ENCODE measurements at regions not wholly inside any gene's neighbourhood (a gene's known extent, or its start where the extent isn't known, plus 50 kb on each side); places are given as distances from the start of the nearest gene placed in this dataset.

DNA sequence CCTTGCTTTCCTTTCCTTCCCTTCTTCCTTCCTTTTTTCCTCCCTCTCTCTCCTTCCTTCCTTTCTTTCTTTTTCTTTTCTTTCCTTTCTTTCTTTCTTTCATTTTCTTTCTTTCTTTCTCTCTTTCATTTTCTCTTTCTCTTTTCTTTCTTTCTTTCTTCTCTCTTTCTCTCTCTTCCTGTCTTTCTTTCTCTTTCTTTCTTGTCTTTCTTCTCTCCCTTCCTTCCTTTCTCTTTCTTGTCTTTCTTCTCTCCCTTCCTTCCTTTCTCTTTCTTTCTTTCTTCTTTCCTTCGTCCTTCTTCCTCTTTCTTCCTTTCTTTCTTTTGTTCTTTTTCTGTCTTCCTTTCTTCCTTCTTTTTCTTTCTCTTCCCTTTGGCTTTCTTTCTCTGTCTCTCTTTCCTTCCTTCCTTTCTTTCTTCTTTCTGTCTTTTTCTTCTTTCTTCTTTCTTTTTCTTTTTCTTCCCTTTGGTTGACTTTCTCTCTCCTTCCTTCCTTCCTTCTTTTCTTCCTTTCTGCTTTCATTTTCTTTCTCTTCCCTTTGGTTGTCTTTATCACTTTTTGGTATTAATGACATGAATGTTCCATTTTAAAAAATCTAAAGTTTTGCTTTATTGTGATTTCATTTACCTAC, 496.4 kb upstream of the CBLB start:
- DNase-seq: no peak

DNA sequence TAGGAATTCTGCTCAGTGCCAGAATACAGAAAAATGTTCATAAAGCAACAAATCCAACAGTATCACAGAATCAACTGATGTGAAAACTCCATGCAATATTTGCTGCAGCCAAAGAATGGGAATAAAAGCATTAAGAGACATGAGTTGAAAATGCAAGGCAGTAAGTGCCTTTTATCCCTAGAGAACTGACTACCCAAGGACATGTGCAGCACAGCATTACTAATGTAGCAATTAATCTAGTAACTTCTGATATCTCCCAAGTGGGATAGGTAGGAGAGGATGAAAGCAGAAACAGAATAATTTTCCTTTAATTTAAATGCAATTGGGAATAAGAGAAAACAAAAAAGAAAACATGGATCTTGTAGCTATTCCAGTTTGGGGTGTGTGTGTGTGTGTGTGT, 497.5 kb upstream of the CBLB start:
- no peak for DNase-seq

GRCh38 chr3:106367496-106367895, 498.7 kb upstream of the CBLB start:
- no peak for DNase-seq

DNA sequence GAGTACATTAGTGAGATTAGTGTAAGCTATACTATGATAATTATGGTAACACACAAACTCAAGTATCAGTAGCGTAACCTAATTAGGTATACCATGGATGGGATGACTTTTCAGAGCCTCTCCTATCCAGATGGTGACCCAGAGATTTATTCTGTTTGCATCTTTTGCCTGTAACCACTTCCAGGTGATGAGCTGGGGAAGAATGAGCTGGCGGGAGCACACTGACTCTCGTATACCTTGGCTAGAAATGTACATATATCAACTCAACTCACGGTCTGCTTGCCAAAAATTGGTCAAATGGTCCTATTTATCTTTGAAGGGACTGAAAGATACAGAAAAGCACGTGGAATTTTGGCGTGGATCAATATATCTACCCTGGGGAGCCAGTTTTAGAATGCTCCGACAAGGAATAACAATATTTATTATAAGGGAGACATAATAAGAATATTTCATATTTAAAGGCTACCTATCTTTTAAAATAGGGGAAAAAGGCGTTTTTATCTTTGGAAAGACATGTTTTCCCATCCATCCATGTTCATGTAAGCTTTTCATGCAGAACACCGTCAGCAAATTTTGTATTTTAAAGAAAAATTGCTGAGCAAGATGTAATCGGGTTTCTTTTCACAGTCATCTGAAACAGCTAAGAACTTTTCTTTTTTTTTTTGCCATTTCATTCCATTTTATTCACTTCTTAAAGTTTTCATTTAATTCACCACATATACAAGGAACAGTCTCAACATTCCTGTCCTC, 502.6 kb upstream of the CBLB start:
- no peak for DNase-seq

DNA sequence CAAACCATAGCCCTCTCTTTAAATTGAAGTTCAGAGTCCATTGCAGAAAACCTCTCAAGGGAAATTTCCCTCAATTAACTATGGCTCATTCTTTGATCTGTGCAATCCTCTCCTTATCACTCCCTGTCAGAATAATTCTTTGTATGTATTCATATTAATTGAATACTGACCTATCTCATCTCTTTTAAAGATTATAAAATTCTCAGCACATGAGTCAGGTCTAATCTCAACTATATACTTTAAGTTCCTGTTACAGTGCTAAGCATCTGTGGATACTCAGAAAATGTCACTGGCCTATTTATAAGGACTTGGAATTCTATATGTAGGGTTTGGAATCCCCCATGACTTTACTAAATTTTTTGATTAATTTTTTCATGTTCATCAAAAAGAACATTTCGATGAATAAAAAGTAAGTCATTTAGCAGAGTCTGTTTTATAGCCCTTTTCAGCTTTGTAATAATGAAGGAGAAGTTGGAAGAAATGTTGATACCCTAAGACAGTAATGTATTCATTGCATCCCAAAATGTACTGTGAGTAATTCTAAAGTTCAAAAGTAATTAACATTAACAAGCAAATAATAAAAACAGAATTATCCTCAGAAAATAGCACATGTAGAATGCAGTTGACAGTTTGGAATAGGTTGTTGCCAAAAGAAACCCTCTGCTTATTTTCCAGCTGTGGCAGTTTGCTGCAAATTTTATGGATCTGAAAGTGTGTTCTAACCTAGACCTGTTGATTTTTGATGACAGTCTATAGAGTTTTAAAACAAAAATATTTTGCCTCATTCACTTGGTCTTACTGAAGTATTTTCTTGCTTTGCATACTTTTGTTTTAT, 503.4 kb upstream of the CBLB start:
- no peak for DNase-seq

GRCh38 chr3:106372806-106373190, 504.0 kb upstream of the CBLB start:
- DNase-seq: no peak

DNA sequence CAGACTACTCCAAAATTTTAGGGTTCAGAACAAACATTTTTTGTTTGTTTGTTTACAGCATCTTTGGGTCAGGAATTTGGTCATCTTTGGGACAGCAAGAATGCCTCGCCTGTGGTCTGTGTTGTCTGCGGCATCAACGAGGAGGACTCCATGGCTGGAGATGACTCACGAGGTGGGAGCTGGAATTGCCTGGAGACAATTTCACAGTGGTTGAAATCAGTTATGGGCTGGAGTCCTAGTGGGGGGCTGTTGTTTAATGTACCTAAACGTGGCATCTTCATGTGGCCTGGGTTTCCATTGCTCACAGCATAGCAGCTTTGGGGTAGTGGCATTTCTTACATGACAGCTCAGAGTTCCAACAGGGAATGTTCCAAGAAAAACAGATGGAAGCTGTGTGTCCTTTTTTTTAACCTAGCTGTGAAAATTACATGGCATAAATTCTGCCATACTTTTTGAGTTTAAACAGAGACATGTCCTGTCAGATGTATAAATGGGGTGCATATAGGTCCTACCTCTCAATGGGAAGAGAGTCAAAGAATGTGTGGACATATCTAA, 507.3 kb upstream of the CBLB start:
- DNase-seq: no peak

DNA sequence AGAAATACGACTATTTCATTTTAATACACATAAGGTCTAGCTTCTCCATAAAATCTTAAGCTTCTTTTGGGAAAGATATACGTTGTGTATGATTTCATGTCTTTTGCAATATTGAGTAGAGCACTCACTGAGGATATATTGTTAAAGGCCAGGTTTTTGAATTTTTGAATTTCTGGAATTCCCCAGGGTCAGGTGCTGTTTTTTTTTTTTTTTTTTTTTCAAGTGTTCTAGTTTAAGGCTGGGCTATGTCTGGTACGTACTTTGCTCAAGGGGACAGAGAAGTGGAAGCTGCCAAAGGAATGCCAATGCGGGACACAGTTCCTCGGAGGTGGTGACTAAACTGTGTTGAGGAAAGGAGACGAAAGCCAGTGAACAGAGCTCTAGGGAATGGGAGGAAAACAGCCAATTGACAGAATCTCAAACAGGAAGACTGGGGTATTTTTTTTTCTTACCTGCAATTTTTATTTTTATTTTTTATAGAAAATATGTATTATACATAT, 510.5 kb upstream of the CBLB start:
- DNase-seq: no peak

DNA sequence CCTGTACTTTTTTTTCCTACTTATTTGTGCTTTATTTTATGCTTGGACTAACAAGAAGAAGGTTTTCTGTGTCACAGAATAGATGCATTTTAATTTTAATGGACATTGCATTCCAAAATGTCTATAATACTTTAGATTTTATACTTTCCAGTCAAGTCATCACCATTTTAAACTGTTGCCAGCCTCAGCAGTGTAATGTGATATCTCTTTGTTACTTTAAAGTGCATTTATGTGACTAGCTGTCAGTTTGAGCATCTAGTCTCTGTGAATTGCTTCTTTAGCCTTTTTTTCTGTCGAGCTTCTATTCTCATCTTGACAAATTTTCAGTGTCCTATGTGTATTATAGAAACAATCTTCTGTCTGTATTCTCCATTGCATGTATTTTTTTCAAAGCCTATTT, 511.4 kb upstream of the CBLB start:
- DNase-seq: no peak

DNA sequence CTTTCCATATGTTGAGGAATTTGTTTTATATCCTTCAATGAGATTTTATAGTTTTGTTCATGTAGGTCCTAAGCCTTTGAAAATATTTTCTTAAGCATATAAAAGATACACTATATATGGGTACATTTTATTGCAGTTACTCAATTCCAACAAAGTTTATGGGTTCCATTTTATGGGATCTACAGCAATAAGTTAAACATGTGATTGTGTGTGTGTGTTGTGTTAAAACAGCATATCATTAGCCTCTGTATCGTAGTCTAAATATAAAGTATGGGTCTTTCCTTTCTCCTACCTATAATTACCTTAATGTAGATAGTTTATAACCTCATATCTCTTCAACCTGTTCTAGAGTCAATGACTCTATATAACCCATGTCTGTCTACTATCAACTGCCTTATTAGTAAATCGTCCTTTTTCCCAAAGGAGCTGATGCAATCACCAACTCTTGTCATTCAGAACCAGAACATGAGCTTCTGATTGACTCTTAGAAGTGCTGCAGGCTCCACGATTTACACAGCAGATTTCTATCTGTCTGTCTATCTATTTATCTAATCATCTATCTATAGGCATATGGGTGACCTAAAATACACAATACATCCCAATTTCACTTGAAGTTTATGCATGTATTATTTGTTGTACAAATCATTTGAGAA, 512.6 kb upstream of the CBLB start:
- DNase-seq: no peak

- no peak for DNase-seq
Observed at GRCh38 chr3:106381939-106382335, 513.1 kb upstream of the CBLB start.

DNA sequence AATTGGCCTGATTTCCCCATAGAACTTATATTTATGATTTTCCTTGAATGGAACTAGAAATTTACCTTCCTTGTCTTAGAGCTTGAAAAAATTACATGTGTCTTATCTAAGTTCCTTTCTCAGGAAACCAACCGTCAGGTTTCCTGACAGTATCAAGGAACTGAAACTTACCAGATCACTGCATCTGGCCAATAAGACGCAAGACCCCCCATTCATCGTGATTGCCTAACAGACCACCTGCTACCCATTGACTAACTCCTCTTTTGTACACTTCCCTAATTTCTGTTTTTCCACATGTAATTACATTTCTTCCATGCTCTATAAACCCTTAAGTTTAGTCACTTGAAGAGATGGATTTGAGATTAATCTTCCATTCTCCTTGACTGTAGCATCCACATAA, 517.2 kb upstream of the CBLB start:
- no peak for DNase-seq

- no peak for DNase-seq
Observed at GRCh38 chr3:106392915-106393314, 524.1 kb upstream of the CBLB start.

DNA sequence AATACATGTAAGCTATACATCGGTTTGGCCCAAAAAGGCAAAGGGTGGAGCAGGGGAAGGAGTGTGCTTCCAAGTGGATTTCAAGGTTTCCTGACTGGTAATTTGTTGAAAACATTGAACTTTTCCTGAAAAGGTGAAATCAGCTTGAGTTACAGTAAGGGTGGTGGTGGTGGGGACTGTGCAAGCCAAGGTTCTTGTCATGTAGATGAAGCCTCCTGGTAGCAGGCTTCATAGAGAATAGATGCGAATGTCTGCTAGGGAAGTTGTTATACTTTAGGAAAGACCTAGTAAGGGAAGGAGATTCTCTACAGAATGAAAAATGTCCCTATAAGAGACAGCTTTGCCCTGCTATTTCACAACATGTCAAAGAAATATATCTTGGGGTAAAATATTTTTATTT, 528.2 kb upstream of the CBLB start:
- no peak for DNase-seq

DNA sequence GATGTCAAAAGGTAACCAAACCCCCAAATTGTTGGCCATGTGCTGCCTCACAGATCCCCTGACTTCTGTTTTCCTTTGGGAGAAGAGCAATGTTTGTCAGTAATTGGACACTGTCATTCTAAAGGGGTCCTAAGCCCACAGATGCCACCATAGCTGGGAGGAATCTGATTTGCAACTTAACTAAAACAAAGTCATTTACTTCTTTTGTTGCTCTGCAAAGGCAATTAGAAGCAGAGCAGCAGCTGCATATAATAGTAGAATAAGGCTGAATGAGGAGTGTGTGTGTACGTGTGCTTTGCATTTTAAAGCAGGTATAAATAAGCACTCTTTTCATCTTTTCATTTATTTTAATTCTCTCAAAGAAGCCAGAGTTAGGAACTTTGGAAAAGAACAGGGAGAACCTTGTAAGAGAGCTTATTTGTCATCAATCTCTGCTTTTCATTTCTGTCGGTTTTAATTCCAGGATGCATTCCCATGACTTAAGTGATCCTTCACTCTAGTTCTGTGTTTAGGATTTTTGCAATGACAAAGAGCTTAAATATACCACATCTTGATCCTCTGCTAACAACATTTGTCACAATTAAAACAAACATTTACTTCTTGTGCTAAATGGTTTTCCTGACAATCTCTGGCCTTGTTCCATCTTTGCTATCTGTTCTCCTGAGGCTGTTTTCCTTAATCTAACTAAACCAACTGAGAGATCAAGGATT, 530.2 kb upstream of the CBLB start:
- DNase-seq: no peak

- DNase-seq: no peak
Observed at GRCh38 chr3:106399761-106400160, 530.9 kb upstream of the CBLB start.

DNA sequence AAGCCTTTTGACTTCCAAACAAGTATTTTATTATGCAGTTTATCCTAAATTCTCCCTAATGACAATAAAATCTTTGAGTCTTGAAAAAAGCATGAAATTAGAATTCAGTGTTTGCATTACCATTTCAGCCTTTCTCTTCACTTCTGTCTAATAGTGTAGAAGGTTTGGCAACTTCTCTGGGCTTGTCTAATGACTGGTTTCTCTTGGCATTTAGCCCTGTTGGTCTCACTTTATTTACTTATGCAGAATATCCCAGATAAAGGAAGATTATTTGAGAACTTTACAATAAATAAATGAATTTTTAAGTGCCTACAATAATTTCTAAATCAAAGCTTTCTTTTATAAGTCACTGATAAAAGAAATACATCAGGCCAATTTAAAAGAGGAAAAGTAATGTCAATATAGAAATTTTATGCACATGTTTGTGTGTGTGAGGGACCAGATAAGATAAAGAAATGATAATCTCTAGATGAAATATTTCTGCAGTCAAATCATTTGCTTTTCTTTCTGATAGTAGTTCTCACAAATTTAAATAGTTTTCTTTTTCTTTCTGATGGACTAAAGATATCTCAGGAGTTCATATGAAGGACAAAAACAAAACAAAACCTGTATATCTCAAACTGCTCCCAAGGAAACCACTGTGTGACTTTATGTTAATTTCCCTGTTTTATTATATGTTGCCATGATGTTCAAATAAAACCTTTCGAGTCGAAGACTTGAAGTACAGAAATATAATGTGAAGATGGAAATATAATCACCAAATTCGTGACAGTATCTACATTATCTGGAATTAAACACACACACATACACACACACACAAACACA, 533.1 kb upstream of the CBLB start:
- DNase-seq: no peak

GRCh38 chr3:106403371-106404145, 534.7 kb upstream of the CBLB start:
- DNase-seq: no peak

DNA sequence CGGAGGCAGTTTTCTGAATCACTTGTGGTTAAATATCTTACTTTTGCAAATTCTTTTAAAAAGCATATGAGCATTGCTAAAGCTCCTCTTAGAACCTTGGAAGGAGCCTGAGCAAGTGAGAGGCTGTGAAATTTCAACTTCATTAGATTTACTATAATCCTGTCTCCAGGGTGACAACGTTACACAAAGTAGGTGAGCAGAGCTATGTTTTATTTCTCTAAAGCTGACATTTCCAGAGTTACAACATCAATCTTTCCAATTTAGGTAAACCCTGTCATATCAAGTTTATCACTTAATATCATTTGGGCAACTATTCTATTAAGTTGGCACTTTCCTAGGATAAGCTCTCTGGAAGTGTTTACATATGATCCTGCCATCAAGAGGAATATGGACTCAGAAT, 544.9 kb upstream of the CBLB start:
- DNase-seq: no peak

- DNase-seq: no peak
Observed at GRCh38 chr3:106420628-106421027, 551.8 kb upstream of the CBLB start.

DNA sequence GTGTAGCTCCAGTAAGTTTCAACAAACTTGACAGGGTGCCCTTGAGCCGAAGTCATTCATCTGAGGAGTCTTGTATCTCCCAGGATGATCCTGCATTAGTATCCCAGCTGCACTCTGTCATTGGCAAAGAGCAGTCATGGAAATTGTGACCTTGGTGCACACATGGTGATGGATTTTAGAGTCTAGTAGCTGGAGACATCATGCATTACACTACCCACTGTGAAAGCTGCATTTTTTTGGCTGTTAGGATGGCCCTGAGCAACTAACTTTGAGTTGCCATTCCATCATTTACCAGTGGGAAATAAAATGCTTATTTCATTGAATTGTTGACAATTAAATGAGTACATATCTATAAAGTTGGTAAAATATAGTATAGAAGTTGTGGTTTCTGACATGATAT, 552.6 kb upstream of the CBLB start:
- no peak for DNase-seq
